Upper lobe of left lung (tissue), 4 donors: ENCODE measurements at regions not wholly inside any gene's neighbourhood (a gene's known extent, or its start where the extent isn't known, plus 50 kb on each side); places are given as distances from the start of the nearest gene placed in this dataset.

Source experiments
- CTCF ChIP-seq, 6 experiments: fragments of 450-650 bp in 4 of 6; fragments of 200-600 bp in 2 of 6; sonication (generic) in 2 of 6; IDR thresholded peaks; one replicate each; pipeline ENCODE4 v1.5.1; 2016 to 2019; ENCODE audit warnings: antibody characterized with exemption in 6 of 6
- POLR2A ChIP-seq, 4 donors: fragments of 450-650 bp; IDR thresholded peaks; one replicate each; pipeline ENCODE4 v1.5.1; 2016 to 2017; ENCODE audit warnings: antibody characterized with exemption in 4 of 4, mild to moderate bottlenecking in 2 of 4

- TF ChIP-seq POLR2A (IDR thresholded peaks at IDR 0.05) (no peak), CTCF (IDR thresholded peaks at IDR 0.05) (no peak)
Observed at GRCh38 chr9:21677834-21678233, 124.6 kb upstream of the MTAP start.
